Neuronal stem cell (in vitro differentiated cells): ENCODE measurements at regions not wholly inside any gene's neighbourhood (a gene's known extent, or its start where the extent isn't known, plus 50 kb on each side); places are given as distances from the start of the nearest gene placed in this dataset.
"Not testable (repeated sequence)": the region's sequence is repeated elsewhere in the genome, so short reads cannot be mapped to it uniquely, and the experiment has no call there.

ENCODE experiments used
- DNase-seq: peaks from one replicate; pipeline ENCODE4 v3.0.0-alpha.2; 2013; ENCODE audit warnings: low spot score
- H2AFZ ChIP-seq: one replicate; pipeline ENCODE4 v1.6.1; 2013; ENCODE audit warnings: mild to moderate bottlenecking, low read length, inconsistent platforms
- H2AK5ac ChIP-seq: 2 replicates; pipeline ENCODE4 v1.6.1; 2013; ENCODE audit warnings: low read depth, mild to moderate bottlenecking, inconsistent platforms, low read length, moderate library complexity, mixed read lengths
- H2BK120ac ChIP-seq: 2 replicates; pipeline ENCODE4 v1.6.1; 2013; ENCODE audit warnings: low read depth, mild to moderate bottlenecking, inconsistent platforms, low read length, moderate library complexity, mixed read lengths
- H2BK12ac ChIP-seq: one replicate; pipeline ENCODE4 v1.6.1; 2013; ENCODE audit warnings: low read length, inconsistent platforms
- H2BK15ac ChIP-seq: 2 replicates; pipeline ENCODE4 v1.6.1; 2013; ENCODE audit warnings: mild to moderate bottlenecking, low read length, inconsistent platforms, mixed read lengths
- H2BK5ac ChIP-seq: one replicate; pipeline ENCODE4 v1.6.1; 2013; ENCODE audit warnings: inconsistent platforms, mild to moderate bottlenecking, low read length, moderate library complexity
- H3K14ac ChIP-seq: one replicate; pipeline ENCODE4 v1.6.1; 2013; ENCODE audit warnings: low read length, inconsistent platforms
- H3K18ac ChIP-seq: 2 replicates; pipeline ENCODE4 v1.6.1; 2013; ENCODE audit warnings: low read length, inconsistent platforms
- H3K23ac ChIP-seq: 2 replicates; pipeline ENCODE4 v1.6.1; 2013; ENCODE audit warnings: low read depth, mild to moderate bottlenecking, mixed read lengths, low read length, inconsistent platforms; ENCODE audit not compliant: poor library complexity
- H3K27ac ChIP-seq: replicated peaks from 3 replicates; pipeline ENCODE4 v1.5.1; 2013; ENCODE audit warnings: low read length, inconsistent platforms
- H3K27me3 ChIP-seq, 3 experiments: 2 replicates each; pipeline ENCODE4 v1.6.1; 2013; ENCODE audit warnings: low read length in 3 of 3, mild to moderate bottlenecking in 2 of 3, inconsistent platforms in 1 of 3, low read depth in 1 of 3, mixed read lengths in 1 of 3, moderate library complexity in 1 of 3; ENCODE audit not compliant: control insufficient read depth in 3 of 3, insufficient read depth in 3 of 3
- H3K36me3 ChIP-seq, 2 donors: replicated peaks in 1 of 2; 2 replicates each; pipeline ENCODE4 v1.6.1; 2013; ENCODE audit warnings: low read length in 2 of 2; ENCODE audit not compliant: control insufficient read depth in 2 of 2, insufficient read depth in 2 of 2
- H3K4ac ChIP-seq: 2 replicates; pipeline ENCODE4 v1.6.1; 2013; ENCODE audit warnings: inconsistent platforms, mild to moderate bottlenecking, low read length, moderate library complexity
- H3K4me1 ChIP-seq, 2 donors: 1 replicate in 1 of 2; 2 replicates in 1 of 2; pipeline ENCODE4 v1.6.1; 2013; ENCODE audit warnings: low read length in 2 of 2, low read depth in 1 of 2; ENCODE audit not compliant: control insufficient read depth in 2 of 2, insufficient read depth in 1 of 2
- H3K4me2 ChIP-seq: one replicate; pipeline ENCODE4 v1.6.1; 2013; ENCODE audit warnings: mild to moderate bottlenecking, low read length, inconsistent platforms; ENCODE audit not compliant: insufficient read depth, poor library complexity, severe bottlenecking
- H3K4me3 ChIP-seq, 2 donors: 2 replicates each; pipeline ENCODE4 v1.5.1; 2013; ENCODE audit warnings: low read length in 2 of 2, mild to moderate bottlenecking in 2 of 2, inconsistent platforms in 1 of 2, moderate library complexity in 1 of 2
- H3K79me1 ChIP-seq: one replicate; pipeline ENCODE4 v1.6.1; 2013; ENCODE audit warnings: low read depth, mild to moderate bottlenecking, inconsistent platforms, low read length, moderate library complexity
- H3K9ac ChIP-seq: one replicate; pipeline ENCODE4 v1.6.1; 2013; ENCODE audit warnings: mild to moderate bottlenecking, low read depth, low read length, inconsistent platforms; ENCODE audit not compliant: poor library complexity
- H3K9me3 ChIP-seq, 2 donors: replicated peaks in 1 of 2; 2 replicates each; pipeline versions ENCODE3 to v1.6.1; 2013; ENCODE audit warnings: low read length in 2 of 2, mild to moderate bottlenecking in 2 of 2, inconsistent platforms in 1 of 2, low read depth in 1 of 2, mixed read lengths in 1 of 2, moderate library complexity in 1 of 2; ENCODE audit not compliant: control insufficient read depth in 2 of 2, insufficient read depth in 1 of 2
- H4K8ac ChIP-seq: one replicate; pipeline ENCODE4 v1.6.1; 2013; ENCODE audit warnings: low read depth, mild to moderate bottlenecking, inconsistent platforms, low read length, moderate library complexity
- H4K91ac ChIP-seq: one replicate; pipeline ENCODE4 v1.6.1; 2013; ENCODE audit warnings: low read length, low read depth, mild to moderate bottlenecking, inconsistent platforms; ENCODE audit not compliant: poor library complexity
- WGBS, 2 donors: extraction: QIAGEN DNeasy Blood & Tissue Kit; methylation state at CpG; one replicate each; pipeline ENCODE4 v1.1.7; 2013; ENCODE audit warnings: missing lambda C conversion rate in 2 of 2, mixed read lengths in 1 of 2; ENCODE audit not compliant: insufficient read length in 2 of 2, insufficient replicate concordance in 1 of 2; ENCODE audit errors: extremely low coverage in 2 of 2; 5-methylcytosine and 5-hydroxymethylcytosine counted together

GRCh38 chr10:106347547-106347946, 817.0 kb downstream of the SORCS1 start:
- no peak overlapping the region for H2BK120ac ChIP-seq
- no peak overlapping the region for H2AK5ac ChIP-seq
- H3K9ac ChIP-seq = no peak overlapping the region
- H3K4ac ChIP-seq = no peak overlapping the region
- H3K36me3 ChIP-seq = no peaks in the 10 kb centered on the region
- H3K9me3 ChIP-seq = no peaks in the 10 kb centered on the region
- no peak overlapping the region for H3K27ac ChIP-seq
- H3K4me1 ChIP-seq = no peaks in the 10 kb centered on the region
- H2BK5ac ChIP-seq = no peak overlapping the region
- no peak overlapping the region for H3K18ac ChIP-seq
- H4K91ac ChIP-seq = no peak overlapping the region
- no CpG with 5 or more reads among the region's 2 CpGs for WGBS, 2 donors
- H3K79me1 ChIP-seq = no peaks in the 10 kb centered on the region
- H3K4me3 ChIP-seq = no peak overlapping the region
- DNase-seq = no peak
- H3K27me3 ChIP-seq = no peaks in the 10 kb centered on the region
- no peak overlapping the region for H2BK15ac ChIP-seq
- no peak overlapping the region for H3K14ac ChIP-seq
- no peak overlapping the region for H4K8ac ChIP-seq
- H3K23ac ChIP-seq = no peak overlapping the region
- H2BK12ac ChIP-seq = no peak overlapping the region
- no peak overlapping the region for H2AFZ ChIP-seq
- H3K4me2 ChIP-seq = no peak overlapping the region

- H2AFZ ChIP-seq, H3K27me3 ChIP-seq, H2BK120ac ChIP-seq, H3K18ac ChIP-seq, H3K4me1 ChIP-seq, H3K36me3 ChIP-seq, H3K23ac ChIP-seq, H3K4ac ChIP-seq, H3K4me2 ChIP-seq, H2BK15ac ChIP-seq, H2BK5ac ChIP-seq, H3K9me3 ChIP-seq, H3K27ac ChIP-seq, H3K14ac ChIP-seq, H4K91ac ChIP-seq, H3K9ac ChIP-seq, H3K4me3 ChIP-seq, H4K8ac ChIP-seq, DNase-seq, H3K79me1 ChIP-seq, H2AK5ac ChIP-seq, H2BK12ac ChIP-seq: not testable (repeated sequence)
- no CpG with 5 or more reads among the region's 10 CpGs for WGBS, 2 donors
These were observed 821.0 kb downstream of the SORCS1 start for GRCh38 chr10:106343539-106343938.

- Histone ChIP-seq H3K4me2 (no peak overlapping the region), H3K23ac (no peak overlapping the region)
- no CpG with 5 or more reads among the region's 3 CpGs for WGBS, 2 donors
These were observed 823.1 kb downstream of the SORCS1 start for GRCh38 chr10:106341356-106341755.

GRCh38 chr10:106338486-106338885, 826.0 kb downstream of the SORCS1 start:
- no peak for DNase-seq
- H3K9me3 ChIP-seq = no peaks in the 10 kb centered on the region
- H3K36me3 ChIP-seq = no peaks in the 10 kb centered on the region
- H4K91ac ChIP-seq = no peak overlapping the region
- H3K79me1 ChIP-seq = no peaks in the 10 kb centered on the region
- no peak overlapping the region for H2BK120ac ChIP-seq
- H3K14ac ChIP-seq = no peak overlapping the region
- H2AK5ac ChIP-seq = no peak overlapping the region
- no peak overlapping the region for H3K23ac ChIP-seq
- no peak overlapping the region for H2BK5ac ChIP-seq
- H4K8ac ChIP-seq = no peak overlapping the region
- no peak overlapping the region for H2BK12ac ChIP-seq
- no peak overlapping the region for H3K4ac ChIP-seq
- H3K4me2 ChIP-seq = no peak overlapping the region
- peak overlapping the region; percentile 43 for H2AFZ ChIP-seq
- H3K9ac ChIP-seq = no peak overlapping the region
- WGBS, 2 donors = no CpG with 5 or more reads among the region's 2 CpGs
- H3K27ac ChIP-seq = no peak overlapping the region
- no peaks in the 10 kb centered on the region for H3K27me3 ChIP-seq
- no peak overlapping the region for H2BK15ac ChIP-seq
- H3K4me3 ChIP-seq = no peak overlapping the region
- peaks cover 0 to 2% of the 10 kb centered on the region in 2 donors for H3K4me1 ChIP-seq
- H3K18ac ChIP-seq = no peak overlapping the region

More at GRCh38 chr10:106341356-106341755, 823.1 kb downstream of the SORCS1 start:
- H3K14ac ChIP-seq = no peak overlapping the region
- no peak overlapping the region for H2BK120ac ChIP-seq
- no peak overlapping the region for H3K4me3 ChIP-seq
- H3K27ac ChIP-seq = no peak overlapping the region
- H2BK5ac ChIP-seq = no peak overlapping the region
- DNase-seq = no peak
- H3K36me3 ChIP-seq = no peaks in the 10 kb centered on the region
- no peak overlapping the region for H2BK12ac ChIP-seq
- H3K27me3 ChIP-seq = no peaks in the 10 kb centered on the region
- H2AFZ ChIP-seq = no peak overlapping the region
- H3K4ac ChIP-seq = no peak overlapping the region
- H2BK15ac ChIP-seq = no peak overlapping the region
- no peaks in the 10 kb centered on the region for H3K79me1 ChIP-seq
- no peak overlapping the region for H2AK5ac ChIP-seq
- H3K9ac ChIP-seq = no peak overlapping the region
- H4K8ac ChIP-seq = no peak overlapping the region
- H3K4me1 ChIP-seq = peaks cover 0 to 2% of the 10 kb centered on the region in 2 donors
- no peaks in the 10 kb centered on the region for H3K9me3 ChIP-seq
- H3K18ac ChIP-seq = no peak overlapping the region
- no peak overlapping the region for H4K91ac ChIP-seq
